GM12878 (cell line): ENCODE measurements at regions not wholly inside any gene's neighbourhood (a gene's known extent, or its start where the extent isn't known, plus 50 kb on each side); places are given as distances from the start of the nearest gene placed in this dataset.

Experiments
- ATAC-seq: fragments of 200-7000 bp; cut with Tn5 transposase; 3 replicates; pipeline ENCODE4 v1.9.1; 2020; ENCODE audit warnings: mild to moderate bottlenecking, moderate library complexity
- BruUV-seq: library from RNA; stranded (reverse); fragments of 400-500 nt; replicated peaks from 2 replicates; lab custom pipeline; 2021; lab: Mats Ljungman, UMichigan
- CTCF ChIA-PET: fragments of 300-600 bp; sonication (Branson Sonifier 250); formaldehyde crosslinking; extraction: SDS; loops from one replicate; lab custom pipeline; 2021; ENCODE audit warnings: inconsistent platforms; lab: Yijun Ruan, JAX
- POLR2A ChIA-PET: fragments of 350-600 bp; formaldehyde crosslinking; extraction: SDS; loops from one replicate; lab custom pipeline; 2021; ENCODE audit warnings: inconsistent platforms; lab: Charles Lee
- RAD21 ChIA-PET: fragments of 300-600 bp; sonication (Branson Sonifier 250); formaldehyde crosslinking; loops from one replicate; lab custom pipeline; 2023; ENCODE audit warnings: antibody characterized with exemption; ENCODE audit not compliant: unreplicated experiment; lab: Charles Lee
- SMC1A ChIA-PET: fragments of 300-600 bp; sonication (Branson Sonifier 250); formaldehyde crosslinking; loops from one replicate; lab custom pipeline; 2023; ENCODE audit not compliant: unreplicated experiment, uncharacterized antibody; lab: Charles Lee
- DNase-seq: peaks from one replicate; pipeline ENCODE4 v3.0.0-alpha.2; 2011; ENCODE audit warnings: low read depth, low spot score
- FAIRE-seq: peaks from 3 replicates; lab custom pipeline; 2011; peaks lifted over from hg19 to GRCh38; lab: Jason Lieb, UNC
- H2AFZ ChIP-seq: 2 replicates; pipeline ENCODE4 v1.6.0; 2011; ENCODE audit warnings: low read depth, low read length, control low read depth; ENCODE audit not compliant: control insufficient read depth
- H3K27ac ChIP-seq: 2 replicates; pipeline ENCODE4 v1.5.1; 2011; ENCODE audit warnings: control low read depth; ENCODE audit not compliant: control insufficient read depth, insufficient read depth
- H3K27me3 ChIP-seq, 2 experiments: replicated peaks in 1 of 2; 2 replicates each; pipeline versions ENCODE4 v1.6.0 to v1.6.1; 2011; ENCODE audit warnings: low read length in 1 of 2; ENCODE audit not compliant: control insufficient read depth in 2 of 2, insufficient read depth in 2 of 2
- H3K36me3 ChIP-seq, 2 experiments: 2 replicates each; pipeline ENCODE4 v1.5.1; 2011; ENCODE audit warnings: low read length in 1 of 2; ENCODE audit not compliant: control insufficient read depth in 2 of 2, insufficient read depth in 2 of 2
- H3K4me1 ChIP-seq: 2 replicates; pipeline ENCODE4 v1.6.1; 2011; ENCODE audit warnings: mild to moderate bottlenecking, low read length, moderate library complexity, mixed read lengths; ENCODE audit not compliant: control insufficient read depth, insufficient read depth
- H3K4me2 ChIP-seq: 2 replicates; pipeline ENCODE4 v1.6.0; 2011; ENCODE audit warnings: control low read depth; ENCODE audit not compliant: control insufficient read depth, insufficient read depth
- H3K4me3 ChIP-seq: fragments of 200-600 bp; sonication (generic); 2 replicates; pipeline ENCODE4 v1.5.1; 2016
- H3K79me2 ChIP-seq: 2 replicates; pipeline ENCODE4 v1.6.0; 2011; ENCODE audit warnings: low read length; ENCODE audit not compliant: control insufficient read depth, insufficient read depth
- H3K9ac ChIP-seq: 2 replicates; pipeline ENCODE4 v1.8.0; 2011; ENCODE audit warnings: low read length, control low read depth, mixed read lengths; ENCODE audit not compliant: control insufficient read depth, insufficient read depth
- H3K9me3 ChIP-seq: replicated peaks from 3 replicates; pipeline ENCODE4 v1.5.1; 2011; ENCODE audit warnings: mild to moderate bottlenecking, low read length; ENCODE audit not compliant: control insufficient read depth, insufficient read depth
- H4K20me1 ChIP-seq: 2 replicates; pipeline ENCODE4 v1.6.0; 2011; ENCODE audit not compliant: control insufficient read depth, insufficient read depth
- CHD2 ChIP-seq: IDR thresholded peaks from 2 replicates; pipeline ENCODE4 v1.6.1; 2011; ENCODE audit warnings: low read depth, low read length, improper control_type of control experiment, borderline replicate concordance
- CREB1 ChIP-seq: IDR thresholded peaks from 2 replicates; pipeline ENCODE4 v1.6.1; 2012; ENCODE audit warnings: low read depth, mild to moderate bottlenecking, inconsistent platforms
- EZH2 ChIP-seq: IDR thresholded peaks from 2 replicates; pipeline ENCODE4 v1.6.1; 2012; ENCODE audit warnings: low read depth, mild to moderate bottlenecking, control low read depth, inconsistent platforms, low read length, borderline replicate concordance; ENCODE audit not compliant: control insufficient read depth
- HDAC2 ChIP-seq: fragments of 200-600 bp; sonication (generic); IDR thresholded peaks from 2 replicates; pipeline ENCODE4 v1.6.1; 2017
- JUNB ChIP-seq: IDR thresholded peaks from 2 replicates; pipeline ENCODE4 v1.6.1; 2016; ENCODE audit warnings: antibody characterized with exemption, mild to moderate bottlenecking
- NR2C1 ChIP-seq: fragments of 450-650 bp; IDR thresholded peaks from 2 replicates; pipeline ENCODE4 v1.6.1; 2017; ENCODE audit warnings: antibody characterized with exemption, mild to moderate bottlenecking, moderate library complexity
- NR2C2 ChIP-seq: IDR thresholded peaks from 2 replicates; pipeline ENCODE4 v1.6.1; 2011; ENCODE audit warnings: borderline replicate concordance, low read depth; ENCODE audit not compliant: control insufficient read depth, insufficient read length
- NR2F1 ChIP-seq: fragments of 450-650 bp; conservative IDR thresholded peaks from 2 replicates; pipeline ENCODE4 v1.6.1; 2017; ENCODE audit warnings: mild to moderate bottlenecking
- SRF ChIP-seq, 2 experiments: IDR thresholded peaks; 2 replicates each; pipeline ENCODE4 v1.6.1; 2011; ENCODE audit warnings: low read depth in 2 of 2, low read length in 2 of 2, mild to moderate bottlenecking in 1 of 2, moderate library complexity in 1 of 2
- ZNF217 ChIP-seq: fragments of 450-650 bp; IDR thresholded peaks from 2 replicates; pipeline ENCODE4 v1.6.1; 2017; ENCODE audit warnings: antibody characterized with exemption, mild to moderate bottlenecking
- ZNF622 ChIP-seq: fragments of 450-650 bp; IDR thresholded peaks from 2 replicates; pipeline ENCODE4 v1.6.1; 2017; ENCODE audit warnings: mild to moderate bottlenecking, inconsistent platforms
- WGBS: methylation state at CpG from one replicate; pipeline ENCODE4 v1.1.6; 2016; ENCODE audit warnings: low lambda C conversion rate; ENCODE audit not compliant: insufficient replicate concordance, insufficient coverage; ENCODE audit errors: missing lambda C conversion rate; 5-methylcytosine and 5-hydroxymethylcytosine counted together
- in situ Hi-C: fragments of 300-500 bp; cut with MboI; formaldehyde crosslinking; loops from 9 replicates; pipeline ENCODE4 v1.14.3; 2018; ENCODE audit warnings: mixed read lengths
- intact Hi-C: fragments of 100-400 bp; cut with micrococcal nuclease; formaldehyde crosslinking; loops from one replicate; pipeline ENCODE4 v1.14.2; 2022; ENCODE audit not compliant: unreplicated experiment
- TF ChIP-seq, protein P1 (sequence below): IDR thresholded peaks from 2 replicates; pipeline ENCODE4 v1.6.1; 2011; ENCODE audit warnings: borderline replicate concordance, low read depth, mild to moderate bottlenecking, moderate library complexity, mixed read lengths, low read length; ENCODE audit not compliant: insufficient read depth; ENCODE audit errors: extremely low read length
- TF ChIP-seq, protein P2 (sequence below): IDR thresholded peaks from 2 replicates; pipeline ENCODE4 v1.6.1; 2011; ENCODE audit warnings: low read depth, low read length, improper control_type of control experiment, borderline replicate concordance
- TF ChIP-seq, protein P3 (sequence below): IDR thresholded peaks from 2 replicates; pipeline ENCODE4 v1.6.1; 2012; ENCODE audit warnings: low read depth, low read length, improper control_type of control experiment
- TF ChIP-seq, protein P4 (sequence below): IDR thresholded peaks from 2 replicates; pipeline ENCODE4 v1.6.1; 2012; ENCODE audit warnings: low read depth, low read length, improper control_type of control experiment
- TF ChIP-seq, protein P5 (sequence below): IDR thresholded peaks from 2 replicates; pipeline ENCODE4 v1.6.1; 2012; ENCODE audit warnings: improper control_type of control experiment, low read depth, low read length; ENCODE audit not compliant: insufficient replicate concordance

DNA sequence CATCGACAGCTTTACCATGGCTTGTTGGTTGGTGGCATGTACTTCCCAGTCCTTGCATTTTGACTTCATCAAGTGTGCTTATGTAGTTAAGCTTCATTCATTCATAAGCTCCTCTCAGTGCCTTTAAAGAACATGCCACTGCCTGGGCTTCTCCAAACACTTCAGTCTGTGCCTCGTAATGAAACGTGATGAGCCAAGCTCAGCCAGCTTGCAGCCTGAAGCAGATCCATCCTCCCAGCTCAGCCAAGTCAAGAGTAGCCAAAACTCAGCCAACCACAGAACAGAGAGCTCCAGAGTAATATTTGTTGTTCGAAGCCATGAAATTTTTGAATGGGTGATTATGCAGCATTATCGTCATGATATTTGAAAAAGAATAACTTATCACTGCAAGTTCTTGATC is 989.7 kb downstream of the EFNB2 start:
- Histone ChIP-seq H3K9me3 (no peaks in the 10 kb centered on the region), H3K79me2 (no peaks in the 10 kb centered on the region), H3K36me3 (no peaks in the 10 kb centered on the region), H4K20me1 (no peaks in the 10 kb centered on the region), H3K27me3 (no peaks in the 10 kb centered on the region), H3K9ac (no peak overlapping the region), H3K4me2 (no peak overlapping the region), H3K27ac (no peak overlapping the region), H3K4me1 (no peaks in the 10 kb centered on the region), H3K4me3 (no peak overlapping the region), H2AFZ (no peak overlapping the region)
- no TSS peak for BruUV-seq
- 21% methylated on average over 5 of the region's 5 CpGs for WGBS
- ChIA-PET RAD21 (interaction anchor here (0.9 to 1.7 kb wide), 2 partner anchors 26 to 34 kb away, joined by 3 to 4 read pairs; no protein-coding TSS in a partner anchor), CTCF (no interaction called here), SMC1A (interaction anchor here (0.6 to 2.0 kb wide), 6 partner anchors 22 to 276 kb away, joined by 3 to 5 read pairs (median 3); no protein-coding TSS in a partner anchor), POLR2A (interaction anchor here (1.0 kb wide), 1 partner anchor 10 kb away, joined by 4 read pairs; no protein-coding TSS in a partner anchor)
- FAIRE-seq (no peak), DNase-seq (no peak), ATAC-seq (no peak)
- intact Hi-C loops = no loop called here
- in situ Hi-C loops = no loop called here
- TF ChIP-seq, protein P1, sequence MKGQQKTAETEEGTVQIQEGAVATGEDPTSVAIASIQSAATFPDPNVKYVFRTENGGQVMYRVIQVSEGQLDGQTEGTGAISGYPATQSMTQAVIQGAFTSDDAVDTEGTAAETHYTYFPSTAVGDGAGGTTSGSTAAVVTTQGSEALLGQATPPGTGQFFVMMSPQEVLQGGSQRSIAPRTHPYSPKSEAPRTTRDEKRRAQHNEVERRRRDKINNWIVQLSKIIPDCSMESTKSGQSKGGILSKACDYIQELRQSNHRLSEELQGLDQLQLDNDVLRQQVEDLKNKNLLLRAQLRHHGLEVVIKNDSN = no peak
- TF ChIP-seq NR2C1 = no peak
- TF ChIP-seq EZH2 = no peak
- TF ChIP-seq, protein P2, sequence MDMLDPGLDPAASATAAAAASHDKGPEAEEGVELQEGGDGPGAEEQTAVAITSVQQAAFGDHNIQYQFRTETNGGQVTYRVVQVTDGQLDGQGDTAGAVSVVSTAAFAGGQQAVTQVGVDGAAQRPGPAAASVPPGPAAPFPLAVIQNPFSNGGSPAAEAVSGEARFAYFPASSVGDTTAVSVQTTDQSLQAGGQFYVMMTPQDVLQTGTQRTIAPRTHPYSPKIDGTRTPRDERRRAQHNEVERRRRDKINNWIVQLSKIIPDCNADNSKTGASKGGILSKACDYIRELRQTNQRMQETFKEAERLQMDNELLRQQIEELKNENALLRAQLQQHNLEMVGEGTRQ = no peak
- TF ChIP-seq NR2C2 = no peak
- TF ChIP-seq, protein P3, sequence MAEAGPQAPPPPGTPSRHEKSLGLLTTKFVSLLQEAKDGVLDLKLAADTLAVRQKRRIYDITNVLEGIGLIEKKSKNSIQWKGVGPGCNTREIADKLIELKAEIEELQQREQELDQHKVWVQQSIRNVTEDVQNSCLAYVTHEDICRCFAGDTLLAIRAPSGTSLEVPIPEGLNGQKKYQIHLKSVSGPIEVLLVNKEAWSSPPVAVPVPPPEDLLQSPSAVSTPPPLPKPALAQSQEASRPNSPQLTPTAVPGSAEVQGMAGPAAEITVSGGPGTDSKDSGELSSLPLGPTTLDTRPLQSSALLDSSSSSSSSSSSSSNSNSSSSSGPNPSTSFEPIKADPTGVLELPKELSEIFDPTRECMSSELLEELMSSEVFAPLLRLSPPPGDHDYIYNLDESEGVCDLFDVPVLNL = no peak
- TF ChIP-seq JUNB = no peak
- no peak for TF ChIP-seq SRF (IDR thresholded peaks at IDR 0.05; ENCODE audit: low read depth in 2 of 2, low read length in 2 of 2)
- TF ChIP-seq, protein P4, sequence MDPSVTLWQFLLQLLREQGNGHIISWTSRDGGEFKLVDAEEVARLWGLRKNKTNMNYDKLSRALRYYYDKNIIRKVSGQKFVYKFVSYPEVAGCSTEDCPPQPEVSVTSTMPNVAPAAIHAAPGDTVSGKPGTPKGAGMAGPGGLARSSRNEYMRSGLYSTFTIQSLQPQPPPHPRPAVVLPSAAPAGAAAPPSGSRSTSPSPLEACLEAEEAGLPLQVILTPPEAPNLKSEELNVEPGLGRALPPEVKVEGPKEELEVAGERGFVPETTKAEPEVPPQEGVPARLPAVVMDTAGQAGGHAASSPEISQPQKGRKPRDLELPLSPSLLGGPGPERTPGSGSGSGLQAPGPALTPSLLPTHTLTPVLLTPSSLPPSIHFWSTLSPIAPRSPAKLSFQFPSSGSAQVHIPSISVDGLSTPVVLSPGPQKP = no peak
- TF ChIP-seq CHD2 = no peak
- no peak for TF ChIP-seq HDAC2
- TF ChIP-seq ZNF622 = no peak
- TF ChIP-seq ZNF217 = no peak
- TF ChIP-seq, protein P5, sequence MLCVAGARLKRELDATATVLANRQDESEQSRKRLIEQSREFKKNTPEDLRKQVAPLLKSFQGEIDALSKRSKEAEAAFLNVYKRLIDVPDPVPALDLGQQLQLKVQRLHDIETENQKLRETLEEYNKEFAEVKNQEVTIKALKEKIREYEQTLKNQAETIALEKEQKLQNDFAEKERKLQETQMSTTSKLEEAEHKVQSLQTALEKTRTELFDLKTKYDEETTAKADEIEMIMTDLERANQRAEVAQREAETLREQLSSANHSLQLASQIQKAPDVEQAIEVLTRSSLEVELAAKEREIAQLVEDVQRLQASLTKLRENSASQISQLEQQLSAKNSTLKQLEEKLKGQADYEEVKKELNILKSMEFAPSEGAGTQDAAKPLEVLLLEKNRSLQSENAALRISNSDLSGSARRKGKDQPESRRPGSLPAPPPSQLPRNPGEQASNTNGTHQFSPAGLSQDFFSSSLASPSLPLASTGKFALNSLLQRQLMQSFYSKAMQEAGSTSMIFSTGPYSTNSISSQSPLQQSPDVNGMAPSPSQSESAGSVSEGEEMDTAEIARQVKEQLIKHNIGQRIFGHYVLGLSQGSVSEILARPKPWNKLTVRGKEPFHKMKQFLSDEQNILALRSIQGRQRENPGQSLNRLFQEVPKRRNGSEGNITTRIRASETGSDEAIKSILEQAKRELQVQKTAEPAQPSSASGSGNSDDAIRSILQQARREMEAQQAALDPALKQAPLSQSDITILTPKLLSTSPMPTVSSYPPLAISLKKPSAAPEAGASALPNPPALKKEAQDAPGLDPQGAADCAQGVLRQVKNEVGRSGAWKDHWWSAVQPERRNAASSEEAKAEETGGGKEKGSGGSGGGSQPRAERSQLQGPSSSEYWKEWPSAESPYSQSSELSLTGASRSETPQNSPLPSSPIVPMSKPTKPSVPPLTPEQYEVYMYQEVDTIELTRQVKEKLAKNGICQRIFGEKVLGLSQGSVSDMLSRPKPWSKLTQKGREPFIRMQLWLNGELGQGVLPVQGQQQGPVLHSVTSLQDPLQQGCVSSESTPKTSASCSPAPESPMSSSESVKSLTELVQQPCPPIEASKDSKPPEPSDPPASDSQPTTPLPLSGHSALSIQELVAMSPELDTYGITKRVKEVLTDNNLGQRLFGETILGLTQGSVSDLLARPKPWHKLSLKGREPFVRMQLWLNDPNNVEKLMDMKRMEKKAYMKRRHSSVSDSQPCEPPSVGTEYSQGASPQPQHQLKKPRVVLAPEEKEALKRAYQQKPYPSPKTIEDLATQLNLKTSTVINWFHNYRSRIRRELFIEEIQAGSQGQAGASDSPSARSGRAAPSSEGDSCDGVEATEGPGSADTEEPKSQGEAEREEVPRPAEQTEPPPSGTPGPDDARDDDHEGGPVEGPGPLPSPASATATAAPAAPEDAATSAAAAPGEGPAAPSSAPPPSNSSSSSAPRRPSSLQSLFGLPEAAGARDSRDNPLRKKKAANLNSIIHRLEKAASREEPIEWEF = no peak
- TF ChIP-seq CREB1 = no peak
- TF ChIP-seq NR2F1 = no peak
